H1 (cell line): ENCODE measurements at regions not wholly inside any gene's neighbourhood (a gene's known extent, or its start where the extent isn't known, plus 50 kb on each side); places are given as distances from the start of the nearest gene placed in this dataset.

ENCODE experiments used
- CHD7 ChIP-seq: fragments of 300-600 bp; sonication (generic); IDR thresholded peaks from 2 replicates; pipeline ENCODE4 v1.7.1; 2012; ENCODE audit warnings: low read length, moderate library complexity, mild to moderate bottlenecking, inconsistent platforms; ENCODE audit not compliant: insufficient replicate concordance

- peak; percentile 32 for TF ChIP-seq CHD7
Observed at GRCh38 chr9:22969350-22969979, 522.8 kb downstream of the DMRTA1 start (continued).
